DMS 273 (cell line): ENCODE measurements at regions not wholly inside any gene's neighbourhood (a gene's known extent, or its start where the extent isn't known, plus 50 kb on each side); places are given as distances from the start of the nearest gene placed in this dataset.
"Not testable (repeated sequence)": the region's sequence is repeated elsewhere in the genome, so short reads cannot be mapped to it uniquely, and the experiment has no call there.

ENCODE experiments used
- DNase-seq: peaks from one replicate; lab custom pipeline; 2025; ENCODE audit not compliant: unreplicated experiment; lab: John Stamatoyannopoulos, UW

- no peak for DNase-seq
These were observed 250.3 kb downstream of the SEC61B start for GRCh38 chr9:99472240-99472915.

GRCh38 chr9:99472916-99473245, 250.8 kb downstream of the SEC61B start:
- DNase-seq: no peak

GRCh38 chr9:99474186-99474585, 252.1 kb downstream of the SEC61B start:
- DNase-seq: peak; percentile 60

GRCh38 chr9:99475401-99476065, 253.5 kb downstream of the SEC61B start:
- no peak for DNase-seq

GRCh38 chr9:99478469-99479027, 256.5 kb downstream of the SEC61B start:
- DNase-seq: no peak

GRCh38 chr9:99479929-99480328, 257.8 kb downstream of the SEC61B start:
- DNase-seq: no peak

- no peak for DNase-seq
These were observed 263.4 kb downstream of the SEC61B start for GRCh38 chr9:99485459-99485858.

GRCh38 chr9:99486684-99487083, 264.6 kb downstream of the SEC61B start:
- DNase-seq: peak; percentile 45

- no peak for DNase-seq
These were observed 266.3 kb downstream of the SEC61B start for GRCh38 chr9:99488131-99489059.

- DNase-seq: no peak
These were observed 267.0 kb downstream of the SEC61B start for GRCh38 chr9:99489060-99489413.

GRCh38 chr9:99490729-99491128, 268.6 kb downstream of the SEC61B start:
- DNase-seq: no peak

- no peak for DNase-seq
These were observed 269.5 kb downstream of the SEC61B start for GRCh38 chr9:99491408-99492158.

GRCh38 chr9:99497641-99498040, 275.6 kb downstream of the SEC61B start:
- DNase-seq: no peak

GRCh38 chr9:99498979-99499378, 276.9 kb downstream of the SEC61B start:
- not testable (repeated sequence) for DNase-seq

GRCh38 chr9:99505936-99506335, 283.9 kb downstream of the SEC61B start:
- no peak for DNase-seq

GRCh38 chr9:99506747-99507348, 284.8 kb downstream of the SEC61B start:
- DNase-seq: no peak

- DNase-seq: no peak
These were observed 287.1 kb downstream of the SEC61B start for GRCh38 chr9:99509065-99509745.

GRCh38 chr9:99509900-99510535, 287.9 kb downstream of the SEC61B start:
- no peak for DNase-seq

- DNase-seq: no peak
These were observed 289.6 kb downstream of the SEC61B start for GRCh38 chr9:99511723-99512122.
